ENCODE measurements at regions not wholly inside any gene's neighbourhood (a gene's known extent, or its start where the extent isn't known, plus 50 kb on each side); places are given as distances from the start of the nearest gene placed in this dataset.

- intact Hi-C loops (cut with DNase I), result no loop called here
- no peak overlapping the region for H3K4me3 ChIP-seq
- DNase-seq, result no peak
- no peaks in the 10 kb centered on the region for H3K4me1 ChIP-seq
- H3K9ac ChIP-seq (ENCODE audit: low read depth in 2 of 2, low read length in 2 of 2), result no peak overlapping the region
- H3K27ac ChIP-seq, result no peak overlapping the region
- no peak for TF ChIP-seq CTCF (IDR thresholded peaks at IDR 0.05)
- H3K9me3 ChIP-seq, result no peaks in the 10 kb centered on the region
- H3K27me3 ChIP-seq, result no peaks in the 10 kb centered on the region
- H3K36me3 ChIP-seq, result no peaks in the 10 kb centered on the region
These were observed 155.2 kb downstream of the VAPA start for GRCh38 chr18:10068766-10069567.

GRCh38 chr18:10070561-10071000 lies 156.8 kb downstream of the VAPA start:
- Histone ChIP-seq H3K4me3 (no peak overlapping the region), H3K36me3 (no peaks in the 10 kb centered on the region), H3K9ac (ENCODE audit: low read depth in 2 of 2, low read length in 2 of 2) (no peak overlapping the region), H3K9me3 (no peaks in the 10 kb centered on the region), H3K4me1 (no peaks in the 10 kb centered on the region), H3K27ac (no peak overlapping the region), H3K27me3 (no peaks in the 10 kb centered on the region)
- no peak for TF ChIP-seq CTCF (IDR thresholded peaks at IDR 0.05)
- intact Hi-C loops (cut with DNase I), result no loop called here
- DNase-seq, result no peak

- Histone ChIP-seq H3K9ac (ENCODE audit: low read depth in 2 of 2, low read length in 2 of 2) (no peak overlapping the region), H3K4me1 (no peaks in the 10 kb centered on the region), H3K9me3 (no peaks in the 10 kb centered on the region), H3K4me3 (no peak overlapping the region), H3K36me3 (no peaks in the 10 kb centered on the region), H3K27ac (no peak overlapping the region), H3K27me3 (no peaks in the 10 kb centered on the region)
- no peak for TF ChIP-seq CTCF (IDR thresholded peaks at IDR 0.05)
- no peak for DNase-seq
- intact Hi-C loops (cut with DNase I), result no loop called here
These were observed 158.9 kb downstream of the VAPA start for GRCh38 chr18:10072671-10073175.

- Histone ChIP-seq H3K27me3 (no peaks in the 10 kb centered on the region), H3K9me3 (no peaks in the 10 kb centered on the region), H3K4me1 (no peaks in the 10 kb centered on the region), H3K27ac (no peak overlapping the region), H3K4me3 (no peak overlapping the region), H3K36me3 (no peaks in the 10 kb centered on the region), H3K9ac (ENCODE audit: low read depth in 2 of 2, low read length in 2 of 2) (no peak overlapping the region)
- intact Hi-C loops (cut with DNase I), result no loop called here
- TF ChIP-seq CTCF (IDR thresholded peaks at IDR 0.05), result no peak
- DNase-seq, result no peak
These were observed 160.3 kb downstream of the VAPA start for GRCh38 chr18:10074110-10074509.

GRCh38 chr18:10074728-10075127 lies 160.9 kb downstream of the VAPA start:
- H3K9ac ChIP-seq (ENCODE audit: low read depth in 2 of 2, low read length in 2 of 2), result no peak overlapping the region
- H3K36me3 ChIP-seq, result no peaks in the 10 kb centered on the region
- no peak overlapping the region for H3K27ac ChIP-seq
- intact Hi-C loops (cut with DNase I), result no loop called here
- no peaks in the 10 kb centered on the region for H3K9me3 ChIP-seq
- no peaks in the 10 kb centered on the region for H3K27me3 ChIP-seq
- H3K4me1 ChIP-seq, result no peaks in the 10 kb centered on the region
- H3K4me3 ChIP-seq, result no peak overlapping the region
- no peak for TF ChIP-seq CTCF (IDR thresholded peaks at IDR 0.05)
- DNase-seq, result no peak

All from colonic mucosa (tissue), 4 donors.